HG03442 (cell line): ENCODE measurements at regions not wholly inside any gene's neighbourhood (a gene's known extent, or its start where the extent isn't known, plus 50 kb on each side); places are given as distances from the start of the nearest gene placed in this dataset.
"Not testable (repeated sequence)": the region's sequence is repeated elsewhere in the genome, so short reads cannot be mapped to it uniquely, and the experiment has no call there.

Experiments used
- ATAC-seq: cut with Tn5 transposase; IDR thresholded peaks from one replicate; pipeline ENCODE4 v1.9.1; 2021; ENCODE audit warnings: mild to moderate bottlenecking, moderate library complexity; ENCODE audit not compliant: unreplicated experiment

- no peak for ATAC-seq
Observed at GRCh38 chr18:79595876-79596374, 83.7 kb upstream of the CTDP1 start.

- ATAC-seq = no peak
Observed at GRCh38 chr18:79596446-79597175, 83.0 kb upstream of the CTDP1 start.

GRCh38 chr18:79597176-79597830 lies 82.3 kb upstream of the CTDP1 start:
- no peak for ATAC-seq

DNA sequence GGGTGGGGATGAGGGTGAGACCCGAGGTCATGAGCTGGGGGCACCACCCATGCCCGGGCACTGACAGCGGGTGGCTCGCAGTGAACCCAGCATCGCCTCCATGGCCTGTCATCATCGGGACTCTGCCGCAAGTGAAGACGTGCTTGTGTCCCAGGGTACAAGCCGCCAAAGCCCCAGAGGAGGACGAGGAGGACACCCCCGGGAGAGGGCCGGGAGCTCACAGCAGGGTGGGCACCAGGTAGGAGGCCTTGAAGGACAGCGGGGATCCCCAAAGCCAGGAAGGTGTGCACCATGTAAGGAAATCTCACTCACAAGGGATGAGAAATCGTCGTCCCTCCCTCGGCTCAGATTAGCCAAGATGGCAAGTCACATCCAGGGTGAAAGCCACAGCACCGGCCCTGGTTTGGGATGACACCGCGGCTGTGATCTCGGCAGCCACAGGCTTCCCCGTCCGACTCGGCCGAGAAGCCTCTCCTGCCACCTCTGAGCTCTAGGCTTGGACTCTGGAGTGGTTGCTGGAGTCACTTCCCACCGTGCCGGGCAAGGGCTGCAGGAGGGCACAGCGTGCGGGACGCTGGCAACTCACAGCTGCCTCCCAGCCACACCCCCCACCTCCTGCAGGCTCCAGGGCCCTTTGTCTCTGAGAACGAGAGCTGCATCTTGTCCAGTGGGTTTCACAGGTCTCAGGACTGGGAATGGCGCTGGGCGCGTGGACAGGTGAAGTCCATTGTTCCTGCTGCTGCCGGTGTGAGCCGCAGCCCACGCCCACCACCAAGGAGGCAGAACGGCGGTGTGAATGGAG lies 81.6 kb upstream of the CTDP1 start:
- no peak for ATAC-seq

- ATAC-seq = no peak
Observed at GRCh38 chr18:79598633-79599175, 80.9 kb upstream of the CTDP1 start.

- ATAC-seq = no peak
Observed at GRCh38 chr18:79599441-79599931, 80.1 kb upstream of the CTDP1 start.

DNA sequence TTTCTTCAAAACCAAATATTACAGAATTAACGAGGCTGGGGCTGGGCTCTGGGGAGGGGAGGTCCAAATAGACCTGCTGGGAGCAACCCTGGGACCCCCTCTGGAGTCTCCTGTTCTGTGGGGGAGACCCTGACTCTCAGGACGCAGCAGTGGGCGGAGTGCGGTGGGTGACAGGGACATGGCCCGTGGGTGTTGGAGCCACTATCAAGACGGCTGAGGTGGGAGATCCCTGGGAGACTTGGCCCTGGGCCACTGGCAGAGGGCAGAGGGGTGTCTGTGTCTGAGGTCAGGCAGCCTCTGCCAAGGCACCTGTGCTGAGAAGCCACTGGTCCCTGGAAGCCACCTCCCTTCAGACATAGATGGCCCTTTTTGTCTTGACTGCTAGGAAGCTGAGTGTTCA lies 79.5 kb upstream of the CTDP1 start:
- no peak for ATAC-seq

DNA sequence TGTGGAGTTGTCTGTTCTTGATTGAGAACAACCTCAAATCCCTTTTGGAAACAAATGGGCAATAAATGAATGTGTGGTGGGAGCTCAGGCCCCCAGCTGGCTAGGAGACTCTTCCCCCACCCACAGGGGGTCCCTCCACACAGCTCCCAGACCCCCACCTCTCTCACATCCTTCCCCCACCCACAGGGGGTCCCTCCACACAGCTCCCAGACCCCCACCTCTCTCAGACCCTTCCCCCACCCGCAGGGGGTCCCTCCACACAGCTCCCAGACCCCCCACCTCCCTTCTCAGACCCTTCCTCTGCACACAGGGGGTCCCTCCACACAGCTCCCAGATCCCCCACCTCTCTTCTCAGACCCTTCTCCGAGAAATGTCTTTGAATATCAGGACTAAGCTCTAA lies 79.0 kb upstream of the CTDP1 start:
- no peak for ATAC-seq

DNA sequence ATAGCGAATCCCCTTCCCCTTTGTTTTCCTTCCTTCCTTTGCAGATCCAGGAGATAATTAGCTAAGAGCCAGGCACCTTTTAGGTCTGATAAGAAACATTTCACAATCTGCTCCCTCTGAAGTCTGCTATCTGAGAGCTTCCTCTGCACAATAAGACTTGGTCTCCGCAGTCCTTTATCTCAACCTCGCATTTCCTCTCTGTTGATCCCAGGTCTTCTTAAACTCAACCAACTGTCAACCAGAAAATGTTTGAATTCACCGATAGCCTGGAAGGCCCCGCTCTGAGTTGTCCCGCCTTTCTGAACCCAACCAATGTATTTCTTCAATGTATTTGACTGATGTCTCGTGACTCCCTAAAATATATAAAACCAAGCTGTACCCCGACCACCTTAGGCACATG lies 78.4 kb upstream of the CTDP1 start:
- ATAC-seq = no peak

GRCh38 chr18:79603321-79604204 lies 76.0 kb upstream of the CTDP1 start:
- no peak for ATAC-seq

DNA sequence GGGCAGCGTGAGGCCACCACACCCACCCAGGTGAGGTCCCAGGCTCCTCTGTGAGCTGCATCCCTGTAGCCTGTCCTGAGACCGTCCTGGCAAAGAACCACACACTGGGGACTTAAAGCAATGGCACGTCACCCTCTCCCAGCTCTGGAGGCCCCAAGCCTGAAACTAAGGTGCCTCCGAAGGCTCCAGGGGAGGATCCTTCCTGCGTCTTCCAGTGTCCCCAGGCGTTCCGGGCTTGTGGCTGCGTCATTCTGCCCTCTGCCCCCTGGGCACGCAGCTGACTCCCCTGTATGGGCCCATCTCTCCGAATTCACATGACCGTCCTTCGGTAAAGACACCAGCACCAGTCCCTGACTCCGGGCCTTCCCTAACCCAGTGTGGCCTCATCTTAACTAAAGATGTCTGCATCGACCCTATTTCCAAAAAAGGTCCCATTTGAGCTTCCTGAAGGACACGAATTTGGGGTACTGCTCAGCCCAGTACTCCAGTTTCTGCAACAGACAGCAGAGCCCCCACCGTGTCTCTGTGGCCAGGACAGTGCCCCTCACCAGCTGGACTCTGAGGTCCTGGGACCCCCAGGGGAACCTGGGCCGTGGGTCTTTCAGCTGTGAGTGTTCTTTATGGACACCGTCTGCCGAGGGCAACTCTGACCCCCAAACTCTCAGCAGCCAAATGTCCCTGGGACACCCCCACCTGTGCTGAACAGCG lies 75.2 kb upstream of the CTDP1 start:
- ATAC-seq = no peak

DNA sequence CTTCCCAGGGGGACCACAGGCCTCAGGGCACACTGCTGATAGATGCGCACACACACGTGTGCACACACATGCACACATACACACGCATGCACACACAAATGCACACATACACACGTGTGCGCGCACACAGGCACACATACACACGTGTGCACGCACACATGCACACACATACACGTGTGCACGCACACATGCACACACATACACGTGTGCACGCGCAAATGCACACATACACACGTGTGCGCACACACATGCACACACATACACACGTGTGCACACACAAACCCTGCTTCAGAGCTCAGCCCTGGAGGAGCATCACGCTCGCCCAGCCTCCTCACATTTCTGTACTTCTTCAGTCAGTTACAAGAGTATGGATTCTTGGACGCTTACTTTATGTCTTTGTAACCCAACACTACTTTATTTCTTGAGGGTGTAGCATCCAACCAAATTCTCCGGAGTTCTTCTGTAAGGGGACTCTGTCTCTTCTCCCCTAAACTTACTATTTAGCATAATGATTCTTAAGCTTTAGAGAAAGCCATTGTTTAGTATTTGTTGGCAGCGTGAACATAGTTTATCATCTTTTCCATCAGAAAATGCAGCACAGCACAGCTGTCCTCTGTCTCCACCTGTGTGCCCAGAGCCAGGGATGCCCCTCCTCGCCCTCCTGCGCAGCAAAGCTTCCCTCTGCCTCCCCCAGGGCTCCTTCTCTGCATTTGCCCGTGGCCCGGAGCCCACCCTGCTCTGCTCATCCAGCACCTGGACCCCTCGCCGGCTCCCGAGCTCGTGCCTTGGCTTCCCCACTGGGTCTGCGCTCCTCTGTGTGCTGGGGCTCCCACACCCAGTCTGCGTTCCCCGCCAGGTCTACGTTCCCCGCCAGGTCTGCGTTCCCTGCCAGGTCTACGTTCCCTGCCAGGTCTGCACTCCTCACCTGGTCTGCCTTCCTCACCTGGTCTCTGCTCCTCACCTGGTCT lies 74.4 kb upstream of the CTDP1 start:
- no peak for ATAC-seq

DNA sequence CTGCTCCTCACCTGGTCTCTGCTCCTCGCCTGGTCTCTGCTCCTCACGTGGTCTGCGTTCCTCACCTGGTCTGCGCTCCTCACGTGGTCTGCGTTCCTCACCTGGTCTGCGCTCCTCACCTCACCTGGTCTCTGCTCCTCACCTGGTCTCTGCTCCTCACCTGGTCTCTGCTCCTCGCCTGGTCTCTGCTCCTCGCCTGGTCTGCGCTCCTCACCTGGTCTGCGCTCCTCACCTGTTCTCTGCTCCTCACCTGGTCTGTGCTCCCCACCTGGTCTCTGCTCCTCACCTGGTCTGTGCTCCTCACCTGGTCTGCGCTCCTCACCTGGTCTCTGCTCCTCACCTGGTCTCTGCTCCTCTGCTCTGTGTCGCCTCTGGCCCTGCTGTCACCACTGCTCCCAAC lies 73.5 kb upstream of the CTDP1 start:
- not testable (repeated sequence) for ATAC-seq

GRCh38 chr18:79606621-79607331 lies 72.8 kb upstream of the CTDP1 start:
- no peak for ATAC-seq

DNA sequence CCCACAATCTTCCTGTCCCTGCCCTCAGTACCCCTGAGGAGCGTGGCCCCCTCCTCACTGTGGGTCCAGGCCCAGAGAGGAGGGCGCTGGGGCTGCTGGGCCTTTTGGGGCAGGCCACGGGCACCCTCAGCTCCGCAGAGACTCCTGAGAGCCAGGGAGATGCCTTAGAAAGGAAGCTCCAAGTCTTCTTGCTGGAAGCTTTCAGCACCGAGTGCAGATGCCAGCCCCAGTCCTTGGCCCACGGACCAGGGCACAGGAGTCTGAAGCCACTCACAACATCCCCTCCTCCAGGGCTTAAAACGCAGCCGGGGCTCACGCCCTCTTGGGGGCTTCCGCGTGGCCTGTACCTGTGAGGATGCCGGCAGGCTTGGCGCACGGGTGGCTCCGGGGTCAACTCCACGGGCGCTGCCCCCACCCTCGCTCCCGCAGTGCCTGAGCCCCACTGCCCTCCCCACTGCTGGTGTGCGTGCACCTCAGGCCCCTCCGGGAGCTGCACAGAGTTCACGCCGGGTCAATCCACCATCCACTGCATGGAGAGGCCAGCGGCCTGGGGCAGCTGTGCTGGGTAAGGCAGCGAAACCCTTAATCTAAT lies 72.1 kb upstream of the CTDP1 start:
- ATAC-seq = no peak

GRCh38 chr18:79608069-79608468 lies 71.5 kb upstream of the CTDP1 start:
- ATAC-seq = no peak

DNA sequence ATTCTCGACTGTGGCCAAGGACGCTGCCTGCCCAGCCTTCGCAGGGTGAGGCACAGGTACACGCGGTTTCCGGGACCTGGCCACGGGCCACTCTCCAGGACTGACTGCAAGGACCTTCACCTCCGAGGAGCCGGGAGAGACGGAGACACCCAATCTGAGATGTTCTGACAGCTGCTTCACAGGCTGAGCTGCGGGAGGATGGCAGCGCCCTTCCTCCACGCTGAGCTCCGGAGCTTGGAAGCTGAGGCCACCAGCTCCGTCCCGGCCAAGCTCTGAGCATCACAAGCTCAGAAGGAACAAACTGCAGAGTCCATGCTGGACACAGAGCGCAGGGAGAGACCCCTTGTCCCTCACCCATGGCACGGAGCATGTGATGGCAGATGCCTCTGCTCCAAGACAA lies 71.1 kb upstream of the CTDP1 start:
- no peak for ATAC-seq
